Left ventricle myocardium superior (tissue), 1 donor: ENCODE measurements at regions not wholly inside any gene's neighbourhood (a gene's known extent, or its start where the extent isn't known, plus 50 kb on each side); places are given as distances from the start of the nearest gene placed in this dataset.

ENCODE experiments used
- ATAC-seq: fragments of 200-7000 bp; cut with Tn5 transposase; one replicate; pipeline ENCODE4 v1.9.1; 2020; ENCODE audit warnings: mild to moderate bottlenecking, moderate library complexity
- DNase-seq: peaks from one replicate; pipeline ENCODE4 v3.0.0-alpha.2; 2020
- intact Hi-C: fragments of 100-400 bp; cut with micrococcal nuclease; formaldehyde crosslinking; loops from one replicate; pipeline ENCODE4 v1.11.0; 2022
- donor health status: DM: no; HTN: yes; CAD: no; lungs with severe emphysema.

DNA sequence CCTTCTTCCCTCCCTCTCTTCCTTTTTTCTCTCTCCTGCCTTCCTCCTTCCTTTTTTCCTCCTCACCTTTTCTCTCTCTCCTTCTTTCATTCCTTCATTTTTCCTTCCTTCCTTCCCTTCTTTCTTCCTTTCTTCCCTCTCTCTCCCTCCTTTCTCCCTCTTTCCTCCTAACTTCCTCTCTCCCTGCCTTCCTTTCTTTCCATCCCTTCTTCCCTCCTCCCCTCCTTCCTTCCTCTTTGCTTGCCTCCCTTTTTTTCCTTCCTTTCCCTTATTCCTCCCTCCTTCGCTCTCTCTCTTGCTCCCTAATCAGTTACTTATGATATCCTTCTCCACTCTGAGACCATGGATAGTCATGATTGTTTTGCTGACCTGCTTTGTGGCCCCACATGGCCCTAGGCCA lies 56.7 kb upstream of the PUDP start:
- DNase-seq (no peak), ATAC-seq (no peak)
- intact Hi-C loops = no loop called here

DNA sequence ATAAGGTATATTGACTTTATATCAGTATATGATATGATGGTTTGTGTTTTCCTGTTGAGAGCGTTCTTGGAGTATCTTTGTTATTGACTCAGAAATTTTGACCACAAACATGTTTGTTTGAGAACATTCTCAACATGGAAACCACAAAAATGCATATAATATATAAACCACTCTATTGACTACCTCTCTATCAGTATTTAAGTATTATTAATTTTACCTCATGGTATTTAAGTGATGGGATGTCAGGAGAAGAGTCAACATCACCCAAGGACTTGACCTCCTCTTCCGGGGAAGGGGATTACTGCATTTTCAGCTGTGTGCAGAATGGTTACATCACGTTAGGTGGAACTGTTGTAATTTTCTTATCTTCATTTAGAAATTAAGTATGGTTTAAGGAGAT lies 54.3 kb upstream of the PUDP start:
- no peak for ATAC-seq
- intact Hi-C loops = no loop called here
- DNase-seq = no peak

DNA sequence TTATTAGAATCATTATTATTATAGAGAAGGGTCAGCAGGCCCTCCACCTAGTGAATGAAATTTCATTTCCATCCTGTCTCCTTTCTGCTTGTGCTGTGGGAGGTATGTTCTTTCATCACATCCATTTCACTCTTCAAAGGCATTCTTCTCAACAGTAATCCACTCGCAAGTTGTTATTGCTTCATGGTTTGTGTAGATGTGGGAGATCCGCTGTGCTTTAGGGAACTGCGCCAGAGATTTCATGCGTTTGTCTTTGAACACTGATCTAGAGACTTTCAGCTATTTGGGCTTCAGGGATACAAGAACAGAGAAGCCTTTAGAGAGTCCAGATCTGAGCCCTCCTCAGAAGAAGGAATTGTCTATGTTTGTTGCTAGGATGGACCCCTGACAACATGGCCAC lies 53.5 kb upstream of the PUDP start:
- ATAC-seq = no peak
- DNase-seq = no peak
- intact Hi-C loops = no loop called here

DNA sequence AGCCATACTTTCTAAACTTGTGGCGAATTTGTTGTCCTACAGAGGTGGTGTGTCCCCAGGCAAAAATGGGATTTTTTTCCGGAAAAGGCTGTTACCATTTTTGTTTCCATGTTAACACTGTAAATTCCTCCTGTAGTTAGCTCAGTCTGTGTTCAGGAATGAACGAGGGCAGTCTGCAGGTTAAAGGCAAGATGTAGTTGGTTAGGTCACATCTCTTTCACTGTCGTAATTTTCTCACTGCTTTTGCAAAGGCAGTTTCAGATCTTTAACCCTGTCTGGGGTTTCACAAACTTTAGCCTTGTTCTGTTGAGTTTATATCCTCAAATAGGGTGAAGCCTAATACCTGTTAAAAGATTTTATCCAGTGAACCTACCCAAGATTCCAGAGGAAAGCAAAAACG lies 50.5 kb upstream of the PUDP start:
- no peak for DNase-seq
- intact Hi-C loops = no loop called here
- ATAC-seq = no peak
